ENCODE measurements at regions not wholly inside any gene's neighbourhood (a gene's known extent, or its start where the extent isn't known, plus 50 kb on each side); places are given as distances from the start of the nearest gene placed in this dataset.
A peak's percentile ranks its signal among the peaks of the same experiment; 100 is the strongest.

DNA sequence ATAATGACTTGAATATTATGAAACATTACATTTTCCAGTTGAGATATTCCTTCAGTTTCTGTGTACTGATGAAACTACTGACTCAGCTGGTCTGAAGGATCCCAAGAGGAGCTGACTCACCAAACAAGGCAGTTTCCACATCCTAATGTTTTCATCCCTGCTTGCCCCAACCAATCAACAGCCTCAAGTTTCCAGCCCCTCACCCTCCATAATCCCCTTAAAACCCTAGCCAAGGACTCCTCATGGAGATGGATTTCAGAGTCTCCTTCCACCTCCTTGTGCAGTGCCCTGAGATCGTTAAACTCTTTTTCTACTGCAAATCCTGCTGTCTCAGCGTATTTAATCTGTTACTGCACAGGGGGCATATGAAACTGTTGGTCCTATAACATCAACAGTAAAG lies 83.1 kb upstream of the HAO2 start:
- H3K79me2 ChIP-seq (ENCODE audit: insufficient read depth, low read length): no peaks in the 10 kb centered on the region
- peak; percentile 84 for DNase-seq (ENCODE audit: insufficient read length, low spot score, missing footprints)
- H3K36me3 ChIP-seq (ENCODE audit: insufficient read depth, low read length): no peaks in the 10 kb centered on the region
- H2AFZ ChIP-seq (ENCODE audit: low read length): no peak overlapping the region
- H3K9me3 ChIP-seq (ENCODE audit: low read depth, low read length): no peaks in the 10 kb centered on the region
- peak overlapping the region; percentile 12 for H3K27ac ChIP-seq (ENCODE audit: low read depth, low read length)
- H3K4me1 ChIP-seq (ENCODE audit: insufficient read depth, low read length): peaks cover 12% of the 10 kb centered on the region
- H3K27me3 ChIP-seq (ENCODE audit: insufficient read depth, low read length): no peaks in the 10 kb centered on the region
- peak overlapping the region; percentile 47 for H3K4me2 ChIP-seq (ENCODE audit: insufficient read depth, low read length)
- no peak for TF ChIP-seq CTCF (IDR thresholded peaks at IDR 0.05; ENCODE audit: extremely low read depth, low read depth, low read length)
- H4K20me1 ChIP-seq (ENCODE audit: insufficient read depth, low read length): no peaks in the 10 kb centered on the region
- H3K4me3 ChIP-seq (ENCODE audit: insufficient read depth, low read length): no peak overlapping the region

GRCh38 chr1:119286587-119287181 lies 81.9 kb upstream of the HAO2 start:
- Histone ChIP-seq H4K20me1 (ENCODE audit: insufficient read depth, low read length) (no peaks in the 10 kb centered on the region), H2AFZ (ENCODE audit: low read length) (no peak overlapping the region), H3K4me1 (ENCODE audit: insufficient read depth, low read length) (peaks cover 12% of the 10 kb centered on the region), H3K27me3 (ENCODE audit: insufficient read depth, low read length) (no peaks in the 10 kb centered on the region), H3K79me2 (ENCODE audit: insufficient read depth, low read length) (no peaks in the 10 kb centered on the region), H3K4me2 (ENCODE audit: insufficient read depth, low read length) (no peak overlapping the region), H3K9me3 (ENCODE audit: low read depth, low read length) (no peaks in the 10 kb centered on the region), H3K4me3 (ENCODE audit: insufficient read depth, low read length) (no peak overlapping the region), H3K36me3 (ENCODE audit: insufficient read depth, low read length) (no peaks in the 10 kb centered on the region), H3K27ac (ENCODE audit: low read depth, low read length) (no peak overlapping the region)
- peak; percentile 53 for TF ChIP-seq CTCF (IDR thresholded peaks at IDR 0.05; ENCODE audit: extremely low read depth, low read depth, low read length)
- DNase-seq (ENCODE audit: insufficient read length, low spot score, missing footprints): no peak

GRCh38 chr1:119288751-119289150 lies 79.8 kb upstream of the HAO2 start:
- TF ChIP-seq CTCF (IDR thresholded peaks at IDR 0.05; ENCODE audit: extremely low read depth, low read depth, low read length): no peak
- DNase-seq (ENCODE audit: insufficient read length, low spot score, missing footprints): peak; percentile 52

DNA sequence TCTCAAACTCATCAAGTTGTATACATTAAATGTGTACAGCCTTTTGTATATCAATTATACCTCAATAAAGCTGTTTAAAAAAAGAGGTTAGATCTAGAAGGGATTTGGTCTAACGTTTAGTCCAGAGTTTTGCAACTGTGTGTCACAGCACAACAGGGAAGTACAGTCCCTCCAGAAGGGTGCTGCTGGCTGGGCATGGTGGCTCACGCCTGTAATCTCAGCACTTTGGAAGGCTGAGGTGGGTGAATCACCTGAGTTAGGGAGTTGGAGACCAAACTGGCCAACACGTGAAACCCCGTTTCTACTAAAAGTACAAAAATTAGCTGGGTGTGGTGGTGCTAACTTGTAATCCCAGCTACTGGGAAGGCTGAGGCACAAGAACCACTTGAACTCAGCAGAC lies 78.3 kb upstream of the HAO2 start:
- H2AFZ ChIP-seq (ENCODE audit: low read length): no peak overlapping the region
- H3K36me3 ChIP-seq (ENCODE audit: insufficient read depth, low read length): no peaks in the 10 kb centered on the region
- no peak overlapping the region for H3K4me3 ChIP-seq (ENCODE audit: insufficient read depth, low read length)
- no peak overlapping the region for H3K27ac ChIP-seq (ENCODE audit: low read depth, low read length)
- H3K27me3 ChIP-seq (ENCODE audit: insufficient read depth, low read length): no peaks in the 10 kb centered on the region
- no peak for TF ChIP-seq CTCF (IDR thresholded peaks at IDR 0.05; ENCODE audit: extremely low read depth, low read depth, low read length)
- no peaks in the 10 kb centered on the region for H4K20me1 ChIP-seq (ENCODE audit: insufficient read depth, low read length)
- no peak for DNase-seq (ENCODE audit: insufficient read length, low spot score, missing footprints)
- H3K79me2 ChIP-seq (ENCODE audit: insufficient read depth, low read length): no peaks in the 10 kb centered on the region
- no peak overlapping the region for H3K4me2 ChIP-seq (ENCODE audit: insufficient read depth, low read length)
- peaks cover 6% of the 10 kb centered on the region for H3K4me1 ChIP-seq (ENCODE audit: insufficient read depth, low read length)
- H3K9me3 ChIP-seq (ENCODE audit: low read depth, low read length): no peaks in the 10 kb centered on the region

More at GRCh38 chr1:119288751-119289150, 79.8 kb upstream of the HAO2 start:
- Histone ChIP-seq H3K79me2 (ENCODE audit: insufficient read depth, low read length) (no peaks in the 10 kb centered on the region), H3K4me3 (ENCODE audit: insufficient read depth, low read length) (no peak overlapping the region), H2AFZ (ENCODE audit: low read length) (no peak overlapping the region), H4K20me1 (ENCODE audit: insufficient read depth, low read length) (no peaks in the 10 kb centered on the region), H3K4me2 (ENCODE audit: insufficient read depth, low read length) (no peak overlapping the region), H3K27me3 (ENCODE audit: insufficient read depth, low read length) (no peaks in the 10 kb centered on the region), H3K36me3 (ENCODE audit: insufficient read depth, low read length) (no peaks in the 10 kb centered on the region), H3K4me1 (ENCODE audit: insufficient read depth, low read length) (peaks cover 12% of the 10 kb centered on the region), H3K9me3 (ENCODE audit: low read depth, low read length) (no peaks in the 10 kb centered on the region), H3K27ac (ENCODE audit: low read depth, low read length) (no peak overlapping the region)
